ENCODE measurements at regions not wholly inside any gene's neighbourhood (a gene's known extent, or its start where the extent isn't known, plus 50 kb on each side); places are given as distances from the start of the nearest gene placed in this dataset.

DNA sequence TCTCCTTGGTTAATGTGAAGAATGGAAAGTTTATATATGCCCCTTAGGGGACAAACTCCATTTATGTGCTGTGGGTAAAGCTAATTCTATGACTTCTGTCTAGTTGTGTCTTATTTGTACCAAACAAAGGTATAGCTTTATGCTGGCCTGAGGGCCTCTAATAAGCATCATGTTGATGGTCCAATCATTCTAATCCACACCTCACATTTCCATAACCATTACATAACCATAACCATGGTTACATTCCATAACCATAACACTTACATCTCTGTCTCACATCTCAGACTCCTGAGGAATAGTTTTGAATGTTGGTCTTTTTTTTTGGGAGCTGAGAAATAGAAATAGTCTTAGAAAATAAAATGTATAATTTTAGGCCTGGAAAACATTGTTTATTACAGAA, 1097.1 kb downstream of the FLRT2 start:
- H4K20me1 ChIP-seq (ENCODE audit: insufficient read depth, low read length): no peaks in the 10 kb centered on the region
- FAIRE-seq: no peak
- H3K27me3 ChIP-seq (ENCODE audit: insufficient read depth, low read length): no peaks in the 10 kb centered on the region
- H3K4me2 ChIP-seq (ENCODE audit: low read length): no peak overlapping the region
- Mint-ChIP-seq H3K27ac (ENCODE audit: unreplicated experiment) (no peak overlapping the region), H3K9me3 (ENCODE audit: unreplicated experiment) (no peaks in the 10 kb centered on the region), H3K36me3 (ENCODE audit: low read depth, unreplicated experiment) (no peaks in the 10 kb centered on the region), H3K27me3 (ENCODE audit: low read depth, unreplicated experiment) (no peaks in the 10 kb centered on the region), H3K4me1 (ENCODE audit: low read depth, unreplicated experiment) (peaks cover 4% of the 10 kb centered on the region), H3K4me3 (ENCODE audit: unreplicated experiment) (no peak overlapping the region)
- no peaks in the 10 kb centered on the region for H3K9me3 ChIP-seq (ENCODE audit: insufficient read depth, low read depth, low read length)
- no peak overlapping the region for H3K27ac ChIP-seq (ENCODE audit: low read depth, low read length)
- H3K9ac ChIP-seq (ENCODE audit: low read length): no peak overlapping the region
- no peak for DNase-seq (ENCODE audit: low read depth)
- H3K36me3 ChIP-seq (ENCODE audit: insufficient read depth, low read length): no peaks in the 10 kb centered on the region
- no peaks in the 10 kb centered on the region for H3K79me2 ChIP-seq (ENCODE audit: insufficient read depth, low read length)
- no peak overlapping the region for H3K4me3 ChIP-seq (ENCODE audit: insufficient read depth, low read depth, low read length)
- H2AFZ ChIP-seq (ENCODE audit: low read depth, low read length): no peak overlapping the region
- H3K4me1 ChIP-seq (ENCODE audit: insufficient read depth, low read length): no peaks in the 10 kb centered on the region
- TF ChIP-seq EZH2 (IDR thresholded peaks at IDR 0.05; ENCODE audit: insufficient read depth, low read length) (no peak), CTCF (IDR thresholded peaks at IDR 0.05; ENCODE audit: insufficient read depth, low read depth, low read length) (no peak)

DNA sequence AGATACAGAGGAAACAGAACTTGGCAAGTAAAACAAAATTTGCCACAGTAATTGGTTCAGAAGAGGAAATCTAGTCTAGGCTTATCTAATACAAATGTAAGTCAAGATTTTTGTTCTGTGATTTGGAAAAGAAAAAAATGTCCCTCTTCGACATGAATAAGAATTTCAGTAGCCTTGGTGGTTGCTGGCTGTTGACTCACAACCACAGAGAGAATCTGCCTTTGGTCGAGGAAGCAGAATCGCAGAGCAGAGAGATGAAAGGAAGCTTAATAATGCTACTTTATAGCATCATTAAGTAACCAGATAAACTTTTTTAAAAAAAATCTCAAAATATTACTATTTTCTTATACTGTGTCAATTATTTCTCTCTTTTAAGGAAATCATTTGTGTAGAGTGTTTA, 1096.6 kb downstream of the FLRT2 start:
- Histone ChIP-seq H4K20me1 (ENCODE audit: insufficient read depth, low read length) (no peaks in the 10 kb centered on the region), H3K4me2 (ENCODE audit: low read length) (no peak overlapping the region), H3K27me3 (ENCODE audit: insufficient read depth, low read length) (no peaks in the 10 kb centered on the region), H3K9me3 (ENCODE audit: insufficient read depth, low read depth, low read length) (no peaks in the 10 kb centered on the region), H3K4me1 (ENCODE audit: insufficient read depth, low read length) (no peaks in the 10 kb centered on the region), H2AFZ (ENCODE audit: low read depth, low read length) (no peak overlapping the region), H3K79me2 (ENCODE audit: insufficient read depth, low read length) (no peaks in the 10 kb centered on the region), H3K9ac (ENCODE audit: low read length) (no peak overlapping the region), H3K36me3 (ENCODE audit: insufficient read depth, low read length) (no peaks in the 10 kb centered on the region), H3K4me3 (ENCODE audit: insufficient read depth, low read depth, low read length) (no peak overlapping the region), H3K27ac (ENCODE audit: low read depth, low read length) (no peak overlapping the region)
- no peak overlapping the region for H3K4me3 Mint-ChIP-seq (ENCODE audit: unreplicated experiment)
- H3K9me3 Mint-ChIP-seq (ENCODE audit: unreplicated experiment): no peaks in the 10 kb centered on the region
- DNase-seq (ENCODE audit: low read depth) (peak; percentile 13), FAIRE-seq (no peak)
- no peaks in the 10 kb centered on the region for H3K27me3 Mint-ChIP-seq (ENCODE audit: low read depth, unreplicated experiment)
- no peak for TF ChIP-seq EZH2 (IDR thresholded peaks at IDR 0.05; ENCODE audit: insufficient read depth, low read length)
- TF ChIP-seq CTCF (IDR thresholded peaks at IDR 0.05; ENCODE audit: insufficient read depth, low read depth, low read length): no peak
- H3K4me1 Mint-ChIP-seq (ENCODE audit: low read depth, unreplicated experiment): peaks cover 4% of the 10 kb centered on the region
- no peak overlapping the region for H3K27ac Mint-ChIP-seq (ENCODE audit: unreplicated experiment)
- H3K36me3 Mint-ChIP-seq (ENCODE audit: low read depth, unreplicated experiment): no peaks in the 10 kb centered on the region

GRCh38 chr14:86625637-86626036, 1095.7 kb downstream of the FLRT2 start:
- no peaks in the 10 kb centered on the region for H3K9me3 Mint-ChIP-seq (ENCODE audit: unreplicated experiment)
- Histone ChIP-seq H3K4me3 (ENCODE audit: insufficient read depth, low read depth, low read length) (no peak overlapping the region), H3K9ac (ENCODE audit: low read length) (no peak overlapping the region), H3K27ac (ENCODE audit: low read depth, low read length) (no peak overlapping the region), H3K4me2 (ENCODE audit: low read length) (no peak overlapping the region), H3K4me1 (ENCODE audit: insufficient read depth, low read length) (no peaks in the 10 kb centered on the region), H4K20me1 (ENCODE audit: insufficient read depth, low read length) (no peaks in the 10 kb centered on the region), H3K27me3 (ENCODE audit: insufficient read depth, low read length) (no peaks in the 10 kb centered on the region), H3K36me3 (ENCODE audit: insufficient read depth, low read length) (no peaks in the 10 kb centered on the region), H2AFZ (ENCODE audit: low read depth, low read length) (no peak overlapping the region), H3K79me2 (ENCODE audit: insufficient read depth, low read length) (no peaks in the 10 kb centered on the region), H3K9me3 (ENCODE audit: insufficient read depth, low read depth, low read length) (no peaks in the 10 kb centered on the region)
- no peak for TF ChIP-seq EZH2 (IDR thresholded peaks at IDR 0.05; ENCODE audit: insufficient read depth, low read length)
- no peak for TF ChIP-seq CTCF (IDR thresholded peaks at IDR 0.05; ENCODE audit: insufficient read depth, low read depth, low read length)
- no peaks in the 10 kb centered on the region for H3K36me3 Mint-ChIP-seq (ENCODE audit: low read depth, unreplicated experiment)
- H3K27me3 Mint-ChIP-seq (ENCODE audit: low read depth, unreplicated experiment): no peaks in the 10 kb centered on the region
- FAIRE-seq (no peak), DNase-seq (ENCODE audit: low read depth) (no peak)
- H3K4me1 Mint-ChIP-seq (ENCODE audit: low read depth, unreplicated experiment): peaks cover 4% of the 10 kb centered on the region
- no peak overlapping the region for H3K27ac Mint-ChIP-seq (ENCODE audit: unreplicated experiment)
- H3K4me3 Mint-ChIP-seq (ENCODE audit: unreplicated experiment): no peak overlapping the region
